ENCODE measurements at regions not wholly inside any gene's neighbourhood (a gene's known extent, or its start where the extent isn't known, plus 50 kb on each side); places are given as distances from the start of the nearest gene placed in this dataset.

DNA sequence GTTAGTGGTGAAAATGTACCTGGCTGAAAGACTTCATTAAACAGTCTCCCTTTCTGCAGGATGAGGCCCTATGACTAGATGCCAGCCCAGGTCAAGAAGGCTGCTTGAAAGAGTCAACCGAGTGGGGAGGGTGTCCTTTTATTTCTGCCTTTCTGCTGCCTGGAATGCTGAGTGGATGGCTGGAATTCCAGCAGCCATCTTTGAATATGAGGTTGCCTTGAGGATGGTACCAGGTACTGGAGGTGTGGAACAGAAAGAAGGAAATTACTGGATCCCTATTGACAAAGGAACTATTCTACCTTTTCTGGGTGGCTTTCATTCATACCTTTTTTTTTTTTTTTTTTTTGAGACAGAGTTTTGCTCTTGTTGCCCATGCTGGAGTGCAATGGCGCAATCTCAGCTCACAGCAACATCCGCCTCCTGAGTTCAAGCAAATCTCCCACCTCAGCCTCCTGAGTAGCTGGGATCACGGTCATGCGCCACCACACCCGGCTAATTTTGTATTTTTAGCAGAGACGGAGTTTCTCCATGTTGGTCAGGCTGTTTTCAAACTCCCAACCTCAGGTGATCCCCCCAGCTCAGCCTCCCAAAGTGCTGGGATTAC lies 89.5 kb upstream of the SLC22A11 start:
- CTCF ChIA-PET: interaction anchor here (1.0 kb wide), 1 partner anchor 17 kb away, joined by 4 read pairs; no protein-coding TSS in a partner anchor
- DNase-seq: no peak
- H3K36me3 Mint-ChIP-seq: no peaks in the 10 kb centered on the region

DNA sequence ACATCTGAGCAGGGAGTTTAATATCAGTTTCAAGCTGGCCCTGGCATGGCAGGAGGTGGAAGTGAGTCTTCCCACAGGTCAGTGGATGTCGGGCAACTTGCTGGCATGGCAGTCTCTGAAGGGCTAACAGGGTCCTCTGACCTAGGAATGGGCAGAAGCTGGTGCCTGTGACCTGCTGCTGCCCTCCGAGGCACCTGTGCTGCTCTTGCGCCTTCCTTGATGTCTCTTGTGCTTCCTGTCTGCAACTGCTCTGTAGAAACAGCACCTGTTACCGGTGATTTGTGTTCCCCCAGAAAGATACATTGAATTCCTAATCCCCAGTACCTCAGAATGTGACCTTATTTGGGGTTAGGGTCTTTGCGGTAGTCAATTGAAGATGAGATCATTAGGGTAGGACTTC lies 86.5 kb upstream of the SLC22A11 start:
- Mint-ChIP-seq H3K4me3 (no peak overlapping the region), H3K27ac (no peak overlapping the region), H3K27me3 (peaks cover 44% of the 10 kb centered on the region), H3K4me1 (no peaks in the 10 kb centered on the region), H3K9me3 (ENCODE audit: low read depth) (no peaks in the 10 kb centered on the region), H3K36me3 (no peaks in the 10 kb centered on the region)
- CTCF ChIA-PET: no interaction called here
- DNase-seq: no peak
- no peak for ATAC-seq

More for the DNA sequence above, 89.5 kb upstream of the SLC22A11 start:
- Mint-ChIP-seq H3K4me3 (no peak overlapping the region), H3K4me1 (no peaks in the 10 kb centered on the region), H3K27ac (no peak overlapping the region), H3K27me3 (peaks cover 36% of the 10 kb centered on the region), H3K9me3 (ENCODE audit: low read depth) (no peaks in the 10 kb centered on the region)
- no peak for ATAC-seq

DNA sequence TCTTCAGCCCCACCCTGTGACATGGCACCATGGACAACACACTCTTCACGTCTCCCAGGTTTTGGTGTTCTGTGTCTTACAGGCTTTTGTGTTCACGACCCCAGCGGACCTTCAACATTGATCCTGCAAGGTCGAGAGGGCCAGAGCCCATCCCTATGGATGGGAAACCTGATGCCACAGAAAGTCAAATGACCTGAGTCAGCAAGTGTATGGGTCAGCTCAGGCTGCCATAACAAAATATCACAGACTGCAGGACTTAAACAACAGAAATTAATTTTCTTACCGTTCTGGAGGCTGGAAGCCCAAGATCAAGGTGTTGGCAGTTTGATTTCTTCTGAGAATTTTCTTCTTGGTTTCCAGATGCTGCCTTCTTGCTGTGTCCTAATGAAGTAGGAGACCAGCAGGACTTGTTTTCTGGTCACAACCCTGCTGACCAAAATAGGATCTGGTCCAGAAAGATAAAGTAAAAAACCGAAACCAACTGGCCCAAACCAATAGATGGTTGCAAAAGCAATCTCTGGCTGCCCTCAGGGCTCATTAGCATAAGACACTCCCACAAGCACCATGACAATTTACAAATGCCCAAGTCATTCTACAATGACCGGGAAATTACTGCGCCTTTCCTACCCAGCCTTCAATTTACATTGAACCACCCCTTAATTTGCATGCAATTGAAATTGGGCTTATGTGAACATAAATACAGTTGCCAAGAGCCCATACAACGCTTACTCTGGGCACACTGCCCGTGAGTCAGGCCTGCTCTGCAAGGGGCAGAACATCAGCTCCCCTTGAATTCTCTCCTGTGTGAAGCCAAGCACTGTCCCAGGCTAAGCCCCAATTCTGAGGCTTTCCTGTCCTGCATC lies 82.9 kb upstream of the SLC22A11 start:
- ATAC-seq: no peak
- H3K36me3 Mint-ChIP-seq: no peaks in the 10 kb centered on the region
- H3K4me1 Mint-ChIP-seq: no peaks in the 10 kb centered on the region
- peaks cover 37% of the 10 kb centered on the region for H3K27me3 Mint-ChIP-seq
- H3K4me3 Mint-ChIP-seq: no peak overlapping the region
- CTCF ChIA-PET: interaction anchor here (0.7 kb wide), 1 partner anchor 243 kb away, joined by 3 read pairs; no protein-coding TSS in a partner anchor
- no peak overlapping the region for H3K27ac Mint-ChIP-seq
- no peak for DNase-seq
- H3K9me3 Mint-ChIP-seq (ENCODE audit: low read depth): no peaks in the 10 kb centered on the region

DNA sequence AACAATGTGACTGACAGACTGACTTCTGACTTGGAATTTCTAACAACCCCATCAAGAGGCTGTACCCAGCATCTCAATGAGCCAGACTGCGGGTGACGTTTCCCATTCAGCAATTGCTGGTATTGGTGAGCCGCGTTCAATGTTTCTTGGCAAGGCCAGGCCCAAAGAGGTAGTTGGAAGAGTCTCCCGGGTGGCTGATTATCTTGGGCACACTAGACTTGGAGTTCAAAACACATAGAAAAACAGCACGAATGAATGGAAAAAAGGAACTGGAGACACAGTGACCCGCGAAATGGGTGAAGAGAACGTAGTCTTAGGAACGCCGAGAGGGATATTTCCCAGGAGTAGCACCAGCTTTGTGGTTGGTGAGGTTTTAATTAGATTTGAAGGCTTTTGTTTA lies 81.1 kb upstream of the SLC22A11 start:
- CTCF ChIA-PET: interaction anchor here (1.7 kb wide), 1 partner anchor 25 kb away, joined by 9 read pairs; no protein-coding TSS in a partner anchor
- no peak overlapping the region for H3K4me3 Mint-ChIP-seq
- H3K4me1 Mint-ChIP-seq: no peaks in the 10 kb centered on the region
- ATAC-seq (no peak), DNase-seq (no peak)
- H3K27me3 Mint-ChIP-seq: peaks cover 23% of the 10 kb centered on the region
- no peaks in the 10 kb centered on the region for H3K36me3 Mint-ChIP-seq
- H3K9me3 Mint-ChIP-seq (ENCODE audit: low read depth): no peaks in the 10 kb centered on the region
- no peak overlapping the region for H3K27ac Mint-ChIP-seq

DNA sequence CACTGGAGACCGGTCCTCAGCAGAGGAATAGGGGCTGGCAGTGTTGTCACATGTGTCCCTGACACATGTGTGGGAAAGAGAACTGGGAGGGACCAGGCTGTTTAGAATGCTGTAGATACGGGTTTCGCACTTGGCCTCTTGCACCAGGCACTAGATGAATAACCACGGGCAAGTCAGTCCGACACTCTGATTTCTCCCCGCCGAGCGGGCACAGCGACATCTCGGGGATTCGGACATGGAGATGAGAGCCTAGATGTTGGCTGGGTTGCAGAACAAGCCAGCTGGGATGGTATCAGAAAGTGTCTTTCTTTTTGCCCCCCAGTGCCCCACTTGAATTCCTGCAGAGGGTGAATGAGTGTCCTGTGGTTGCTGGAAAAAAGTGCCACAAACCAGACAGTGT lies 80.6 kb upstream of the SLC22A11 start:
- Mint-ChIP-seq H3K4me1 (no peaks in the 10 kb centered on the region), H3K4me3 (no peak overlapping the region), H3K27me3 (peaks cover 27% of the 10 kb centered on the region), H3K9me3 (ENCODE audit: low read depth) (no peaks in the 10 kb centered on the region), H3K36me3 (no peaks in the 10 kb centered on the region), H3K27ac (no peak overlapping the region)
- DNase-seq (no peak), ATAC-seq (no peak)
- CTCF ChIA-PET: interaction anchor here (1.7 kb wide), 1 partner anchor 26 kb away, joined by 9 read pairs; no protein-coding TSS in a partner anchor

DNA sequence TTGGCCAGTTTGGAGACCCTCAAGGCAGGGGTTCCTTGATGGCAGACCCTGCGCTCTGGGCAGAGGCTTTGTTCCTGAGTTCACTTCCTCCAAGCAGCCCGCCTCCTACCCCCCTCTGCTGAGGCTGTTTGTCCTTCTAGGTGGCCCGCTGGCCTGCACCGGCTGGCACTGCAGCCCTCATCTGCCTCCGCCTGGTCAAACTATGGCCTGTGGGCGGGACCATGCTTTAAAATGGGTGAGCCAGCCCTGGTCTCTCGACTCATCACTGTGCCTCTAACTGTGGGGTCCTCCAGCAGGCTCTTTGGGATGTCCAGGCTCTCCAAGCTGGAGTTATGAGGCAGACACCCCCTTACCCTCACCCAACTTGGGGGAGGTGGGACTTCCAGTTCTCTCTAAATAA lies 78.9 kb upstream of the SLC22A11 start:
- peaks cover 23% of the 10 kb centered on the region for H3K27me3 Mint-ChIP-seq
- no peaks in the 10 kb centered on the region for H3K4me1 Mint-ChIP-seq
- no peak overlapping the region for H3K4me3 Mint-ChIP-seq
- no peaks in the 10 kb centered on the region for H3K9me3 Mint-ChIP-seq (ENCODE audit: low read depth)
- DNase-seq: no peak
- no peak for ATAC-seq
- H3K27ac Mint-ChIP-seq: no peak overlapping the region
- CTCF ChIA-PET: no interaction called here
- no peaks in the 10 kb centered on the region for H3K36me3 Mint-ChIP-seq

DNA sequence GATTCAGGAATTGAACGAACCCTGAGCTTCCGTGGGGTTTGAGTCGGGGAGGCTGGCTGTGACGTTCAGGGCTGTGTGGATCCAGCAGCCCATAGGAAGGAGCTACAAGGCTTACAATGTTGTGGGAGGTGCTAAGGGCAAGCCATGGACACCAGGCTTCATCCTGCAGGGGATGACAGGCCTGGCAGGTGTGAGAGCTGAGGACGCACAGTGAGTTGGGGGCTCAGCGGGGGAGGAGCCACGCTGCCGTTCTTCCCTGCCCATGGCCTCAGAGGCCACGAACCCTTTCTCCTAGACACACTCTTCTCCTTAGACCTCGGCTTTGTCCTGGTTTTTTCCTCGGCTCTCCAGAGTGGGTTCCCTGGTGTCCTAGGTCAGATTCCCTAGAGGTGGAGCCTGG lies 78.1 kb upstream of the SLC22A11 start:
- CTCF ChIA-PET: interaction anchor here (0.8 kb wide), 1 partner anchor 28 kb away, joined by 3 read pairs; no protein-coding TSS in a partner anchor

DNA sequence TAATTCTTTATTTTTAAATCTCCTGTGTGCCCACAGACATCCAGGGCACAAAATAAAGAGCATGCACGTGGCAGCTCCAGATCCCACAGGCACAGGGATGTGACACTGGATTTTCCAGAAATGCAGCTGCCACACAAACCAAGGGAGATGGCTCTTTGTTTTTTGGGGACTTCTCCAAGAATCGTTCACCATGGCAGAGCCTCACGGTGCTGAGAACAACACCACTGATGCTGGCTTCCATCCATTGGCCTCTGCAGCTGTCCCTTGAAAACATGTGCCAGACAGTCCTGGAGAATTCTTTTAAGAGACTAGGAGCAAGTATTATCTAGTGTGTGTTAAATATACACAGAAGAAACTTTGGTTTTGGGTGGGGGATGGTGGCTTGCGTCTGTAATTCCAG lies 73.2 kb upstream of the SLC22A11 start:
- Mint-ChIP-seq H3K4me3 (no peak overlapping the region), H3K36me3 (no peaks in the 10 kb centered on the region), H3K27me3 (peaks cover 31% of the 10 kb centered on the region), H3K27ac (no peak overlapping the region), H3K9me3 (ENCODE audit: low read depth) (no peaks in the 10 kb centered on the region), H3K4me1 (no peaks in the 10 kb centered on the region)
- CTCF ChIA-PET: no interaction called here
- ATAC-seq (no peak), DNase-seq (no peak)

More for the DNA sequence above, 78.1 kb upstream of the SLC22A11 start:
- Mint-ChIP-seq H3K9me3 (ENCODE audit: low read depth) (no peaks in the 10 kb centered on the region), H3K4me3 (no peak overlapping the region), H3K4me1 (no peaks in the 10 kb centered on the region), H3K36me3 (no peaks in the 10 kb centered on the region), H3K27me3 (peaks cover 17% of the 10 kb centered on the region), H3K27ac (no peak overlapping the region)
- DNase-seq (no peak), ATAC-seq (no peak)

DNA sequence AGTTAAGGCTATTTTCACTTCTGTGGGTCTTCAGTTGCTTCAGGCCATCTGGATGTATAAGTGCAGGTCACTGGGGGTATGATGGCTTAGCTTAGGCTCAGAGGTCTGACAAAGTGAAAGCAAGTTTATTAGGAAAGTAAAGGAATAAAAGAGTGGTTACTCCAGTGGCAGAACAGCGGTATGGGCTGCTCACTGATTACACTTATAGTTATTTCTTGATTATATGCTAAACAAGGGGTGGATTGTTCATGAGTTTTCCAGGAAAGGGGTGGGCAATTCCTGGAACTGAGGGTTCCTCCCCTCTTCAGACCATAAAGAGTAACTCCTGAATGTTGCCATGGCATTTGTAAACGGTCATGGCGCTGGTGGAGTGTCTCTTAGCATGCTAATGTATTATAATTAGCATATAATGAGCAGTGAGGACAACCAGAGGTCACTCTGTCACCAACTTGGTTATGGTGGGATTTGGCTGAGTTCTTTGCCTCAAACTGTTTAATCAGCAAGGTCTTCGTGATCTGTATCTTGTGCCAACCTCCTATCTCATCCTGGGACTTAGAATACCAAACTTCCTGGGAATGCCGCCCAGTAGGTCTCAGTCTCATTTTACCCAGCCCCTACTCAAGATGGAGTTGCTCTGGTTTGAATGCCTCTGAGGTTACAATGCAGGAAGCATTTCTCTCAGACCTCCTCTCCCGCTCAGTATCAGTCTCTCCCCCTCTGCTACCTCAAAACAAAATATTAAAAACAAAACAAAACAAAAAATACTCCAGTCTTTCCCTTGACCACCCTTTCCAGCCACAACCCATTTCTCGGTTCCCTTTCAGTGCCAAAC lies 71.3 kb upstream of the SLC22A11 start:
- Mint-ChIP-seq H3K27me3 (peaks cover 38% of the 10 kb centered on the region), H3K36me3 (no peaks in the 10 kb centered on the region), H3K27ac (no peak overlapping the region), H3K4me1 (peaks cover under 1% of the 10 kb centered on the region), H3K9me3 (ENCODE audit: low read depth) (no peaks in the 10 kb centered on the region), H3K4me3 (no peak overlapping the region)
- DNase-seq: no peak
- CTCF ChIA-PET: no interaction called here
- ATAC-seq: no peak

DNA sequence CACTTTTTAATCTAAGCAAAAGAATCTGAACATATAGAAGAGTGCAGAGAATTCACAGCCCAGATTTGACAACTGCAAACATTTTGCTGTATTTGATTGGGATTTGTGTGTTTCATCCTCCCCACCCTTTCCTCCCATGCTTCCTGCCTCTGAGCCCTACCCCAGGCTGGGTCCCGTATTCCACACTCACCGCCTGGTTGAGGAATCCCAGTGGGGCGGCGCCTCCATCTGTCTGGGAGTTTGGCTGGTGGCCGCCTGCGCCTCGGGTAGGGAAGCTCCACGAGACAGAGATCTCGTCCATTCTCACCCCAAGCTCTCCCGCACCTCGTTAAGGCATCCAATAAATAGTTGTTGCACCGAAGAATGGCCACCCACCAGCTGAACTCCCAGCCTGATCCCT lies 70.7 kb upstream of the SLC22A11 start:
- H3K27ac Mint-ChIP-seq: no peak overlapping the region
- peaks cover 3% of the 10 kb centered on the region for H3K4me1 Mint-ChIP-seq
- no peak for DNase-seq
- peaks cover 39% of the 10 kb centered on the region for H3K27me3 Mint-ChIP-seq
- H3K4me3 Mint-ChIP-seq: no peak overlapping the region
- CTCF ChIA-PET: interaction anchor here (2.6 kb wide), 1 partner anchor 36 kb away, joined by 11 read pairs; no protein-coding TSS in a partner anchor
- no peaks in the 10 kb centered on the region for H3K9me3 Mint-ChIP-seq (ENCODE audit: low read depth)
- H3K36me3 Mint-ChIP-seq: no peaks in the 10 kb centered on the region
- ATAC-seq: no peak

DNA sequence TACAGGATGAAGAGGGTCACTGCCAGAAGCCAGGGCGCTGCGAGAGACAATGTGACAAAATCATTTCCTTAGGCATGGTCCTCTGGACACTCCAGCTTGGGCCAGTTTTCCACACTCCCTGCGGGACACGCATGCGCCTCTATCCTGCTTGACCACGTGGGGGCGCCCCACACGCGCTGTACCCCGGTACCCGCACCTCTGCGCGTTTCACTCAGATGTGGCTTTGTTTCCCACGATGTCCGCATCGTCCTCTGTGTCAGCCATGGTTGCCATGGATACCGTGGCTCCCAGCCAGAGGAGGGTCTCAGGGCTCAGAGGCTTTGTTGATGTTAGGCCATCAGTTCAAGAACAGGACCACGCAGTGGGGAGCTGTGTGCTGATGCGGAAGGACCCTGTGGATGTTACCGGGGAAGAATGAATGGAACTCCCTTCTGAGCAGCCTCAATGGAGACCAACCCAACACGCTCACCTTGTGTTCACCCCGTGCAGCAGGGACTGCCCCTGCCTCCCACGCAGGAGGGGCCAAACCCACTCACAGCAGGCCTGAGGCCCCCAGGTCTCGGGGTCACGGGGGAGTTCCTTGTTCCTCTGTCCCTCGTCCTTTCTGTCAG lies 65.8 kb upstream of the SLC22A11 start:
- peak; percentile 59 for DNase-seq
- CTCF ChIA-PET: interaction anchor here (0.7 to 2.0 kb wide), 4 partner anchors 9 to 162 kb away, joined by 3 to 11 read pairs (median 6); no protein-coding TSS in a partner anchor
- Mint-ChIP-seq H3K9me3 (ENCODE audit: low read depth) (no peaks in the 10 kb centered on the region), H3K27me3 (peaks cover 56% of the 10 kb centered on the region), H3K4me3 (no peak overlapping the region), H3K4me1 (peaks cover 11% of the 10 kb centered on the region), H3K27ac (no peak overlapping the region), H3K36me3 (no peaks in the 10 kb centered on the region)
- ATAC-seq: peak; percentile 60

DNA sequence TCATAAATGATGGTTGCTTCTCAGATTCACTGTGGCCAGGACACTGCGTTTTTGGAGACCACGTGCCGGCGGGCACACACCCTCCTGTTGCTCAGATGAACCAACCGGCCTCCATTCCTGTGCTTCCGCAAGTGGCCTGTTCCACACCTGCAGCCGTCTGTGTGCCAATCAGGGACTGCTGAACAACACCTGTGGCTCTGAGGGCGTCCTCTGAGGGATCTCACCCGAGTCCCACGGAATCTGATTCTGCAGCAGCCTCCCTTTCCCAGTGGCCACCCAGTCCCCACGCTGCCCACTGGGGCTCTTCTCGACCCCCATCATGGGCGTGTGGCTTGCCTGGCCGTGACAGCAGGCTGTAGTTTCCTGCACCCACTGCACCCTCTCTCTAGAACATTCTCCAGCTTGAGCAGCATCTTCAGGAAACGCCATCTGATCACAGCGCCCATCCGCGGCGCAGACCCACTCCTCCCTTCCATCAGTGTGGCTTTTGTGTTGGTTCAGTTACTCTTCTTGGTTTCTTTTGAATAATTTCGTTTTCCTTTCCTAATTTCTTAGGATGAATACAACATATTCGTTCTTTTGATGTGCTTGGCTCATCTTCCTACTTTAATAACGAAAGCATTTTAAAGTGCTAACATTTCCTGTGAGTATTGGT lies 65.1 kb upstream of the SLC22A11 start:
- no peak for ATAC-seq
- Mint-ChIP-seq H3K27me3 (peaks cover 55% of the 10 kb centered on the region), H3K4me1 (peaks cover 11% of the 10 kb centered on the region), H3K27ac (no peak overlapping the region), H3K36me3 (no peaks in the 10 kb centered on the region), H3K4me3 (no peak overlapping the region), H3K9me3 (ENCODE audit: low read depth) (no peaks in the 10 kb centered on the region)
- CTCF ChIA-PET: interaction anchor here (0.7 to 2.0 kb wide), 4 partner anchors 8 to 161 kb away, joined by 3 to 11 read pairs (median 6); no protein-coding TSS in a partner anchor
- DNase-seq: no peak
